DOHH2 (cell line): ENCODE measurements at regions not wholly inside any gene's neighbourhood (a gene's known extent, or its start where the extent isn't known, plus 50 kb on each side); places are given as distances from the start of the nearest gene placed in this dataset.

Source experiments
- H3F3A ChIP-seq: fragments of 200-600 bp; sonication (generic), shearing (Covaris generic); 2 replicates; pipeline ENCODE4 v1.6.0; 2016; ENCODE audit warnings: antibody characterized with exemption, mild to moderate bottlenecking; ENCODE audit not compliant: control insufficient read depth, insufficient read depth
- H3K27ac ChIP-seq: fragments of 200-600 bp; sonication (generic); 2 replicates; pipeline ENCODE4 v1.5.1; 2014; ENCODE audit warnings: low read depth, mild to moderate bottlenecking, low read length, moderate library complexity
- H3K27me3 ChIP-seq: fragments of 200-600 bp; sonication (generic); 2 replicates; pipeline ENCODE4 v1.6.1; 2014; ENCODE audit warnings: mild to moderate bottlenecking, low read length, mixed read lengths; ENCODE audit not compliant: control insufficient read depth
- H3K36me3 ChIP-seq: fragments of 200-600 bp; sonication (generic); 2 replicates; pipeline ENCODE4 v1.6.1; 2014; ENCODE audit warnings: mild to moderate bottlenecking, low read length, moderate library complexity, mixed read lengths; ENCODE audit not compliant: control insufficient read depth
- H3K4me1 ChIP-seq: fragments of 200-600 bp; sonication (generic); 2 replicates; pipeline ENCODE4 v1.6.1; 2014; ENCODE audit warnings: mild to moderate bottlenecking, low read length, mixed read lengths; ENCODE audit not compliant: control insufficient read depth
- H3K4me2 ChIP-seq: fragments of 200-600 bp; sonication (generic); 2 replicates; pipeline ENCODE4 v1.6.0; 2014; ENCODE audit warnings: mild to moderate bottlenecking, low read length, moderate library complexity
- H3K4me3 ChIP-seq: fragments of 200-600 bp; sonication (generic); 2 replicates; pipeline ENCODE4 v1.5.1; 2014; ENCODE audit warnings: mild to moderate bottlenecking, low read length, mixed read lengths
- H3K79me2 ChIP-seq: fragments of 200-600 bp; sonication (generic); 2 replicates; pipeline ENCODE4 v1.6.1; 2014; ENCODE audit warnings: mild to moderate bottlenecking, low read length, mixed read lengths; ENCODE audit not compliant: control insufficient read depth
- H3K9me2 ChIP-seq: fragments of 200-600 bp; sonication (generic); replicated peaks from 2 replicates; pipeline ENCODE4 v1.6.1; 2014; ENCODE audit warnings: mild to moderate bottlenecking, low read length, mixed read lengths; ENCODE audit not compliant: control insufficient read depth
- H3K9me3 ChIP-seq: fragments of 200-600 bp; sonication (generic); 2 replicates; pipeline ENCODE4 v1.6.1; 2014; ENCODE audit warnings: antibody characterized with exemption, low read length, mixed read lengths; ENCODE audit not compliant: control insufficient read depth, insufficient read depth
- H4K20me1 ChIP-seq: fragments of 200-600 bp; sonication (generic); 2 replicates; pipeline ENCODE4 v1.6.0; 2014; ENCODE audit warnings: low read depth, mild to moderate bottlenecking, antibody characterized with exemption, low read length, moderate library complexity; ENCODE audit not compliant: control insufficient read depth, insufficient read depth
- CTCF ChIP-seq: fragments of 200-600 bp; sonication (generic); IDR thresholded peaks from one replicate; pipeline ENCODE4 v1.5.1; 2014; ENCODE audit warnings: antibody characterized with exemption, mild to moderate bottlenecking, low read depth, low read length; ENCODE audit not compliant: poor library complexity, severe bottlenecking
- EZH2phosphoT487 ChIP-seq: fragments of 200-600 bp; sonication (generic); IDR thresholded peaks from 2 replicates; pipeline ENCODE4 v1.6.1; 2017; ENCODE audit warnings: borderline replicate concordance, mild to moderate bottlenecking, antibody characterized with exemption, low read length, moderate library complexity, mixed read lengths

- Histone ChIP-seq H3K36me3 (no peaks in the 10 kb centered on the region), H3K9me3 (no peaks in the 10 kb centered on the region), H3K4me3 (no peak overlapping the region), H4K20me1 (no peaks in the 10 kb centered on the region), H3K79me2 (no peaks in the 10 kb centered on the region), H3K27ac (no peak overlapping the region), H3K9me2 (no peaks in the 10 kb centered on the region; the same call in 1 of the 2 replicates), H3K27me3 (no peaks in the 10 kb centered on the region), H3K4me2 (no peak overlapping the region), H3F3A (no peaks in the 10 kb centered on the region), H3K4me1 (no peaks in the 10 kb centered on the region)
- no peak for TF ChIP-seq CTCF
- no peak for TF ChIP-seq EZH2phosphoT487
Observed at GRCh38 chr6:130494729-130495128, 128.9 kb downstream of the TMEM200A start.

GRCh38 chr6:130500693-130501092 is 134.9 kb downstream of the TMEM200A start:
- H3K36me3 ChIP-seq, result no peaks in the 10 kb centered on the region
- no peaks in the 10 kb centered on the region for H3F3A ChIP-seq
- no peaks in the 10 kb centered on the region for H3K4me1 ChIP-seq
- no peak overlapping the region for H3K27ac ChIP-seq
- H4K20me1 ChIP-seq, result no peaks in the 10 kb centered on the region
- H3K27me3 ChIP-seq, result no peaks in the 10 kb centered on the region
- no peaks in the 10 kb centered on the region; the same call in 1 of the 2 replicates for H3K9me2 ChIP-seq
- no peak for TF ChIP-seq EZH2phosphoT487
- TF ChIP-seq CTCF, result no peak
- H3K4me2 ChIP-seq, result no peak overlapping the region
- H3K79me2 ChIP-seq, result no peaks in the 10 kb centered on the region
- no peaks in the 10 kb centered on the region for H3K9me3 ChIP-seq
- no peak overlapping the region for H3K4me3 ChIP-seq

GRCh38 chr6:130503146-130503545 is 137.3 kb downstream of the TMEM200A start:
- Histone ChIP-seq H3K36me3 (no peaks in the 10 kb centered on the region), H3K9me3 (no peaks in the 10 kb centered on the region), H3K4me1 (no peaks in the 10 kb centered on the region), H3K4me3 (no peak overlapping the region), H3F3A (no peaks in the 10 kb centered on the region), H3K27ac (no peak overlapping the region), H3K27me3 (no peaks in the 10 kb centered on the region), H3K79me2 (no peaks in the 10 kb centered on the region), H4K20me1 (no peaks in the 10 kb centered on the region), H3K4me2 (no peak overlapping the region), H3K9me2 (no peaks in the 10 kb centered on the region)
- TF ChIP-seq EZH2phosphoT487, result no peak
- TF ChIP-seq CTCF, result no peak
